ENCODE measurements at regions not wholly inside any gene's neighbourhood (a gene's known extent, or its start where the extent isn't known, plus 50 kb on each side); places are given as distances from the start of the nearest gene placed in this dataset.

DNA sequence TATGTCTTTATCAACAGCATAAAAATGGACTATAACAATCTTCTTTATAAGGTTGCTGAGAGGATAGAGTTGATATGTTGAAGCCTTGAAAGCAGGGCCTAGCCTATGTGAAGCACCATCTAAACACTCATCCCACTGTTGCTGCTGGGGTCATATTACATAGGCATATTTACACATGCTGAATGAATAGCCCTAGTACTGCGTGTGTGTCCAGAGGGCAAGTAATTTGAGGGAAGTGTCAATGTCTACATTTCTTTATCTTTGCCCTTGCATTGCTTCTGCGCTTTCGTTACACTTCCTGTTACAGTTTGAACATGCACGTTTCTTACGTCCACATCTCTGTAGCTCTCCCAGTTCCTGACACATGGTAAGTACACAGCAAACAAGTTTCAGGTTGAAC lies 280.3 kb upstream of the ATP5MC3 start:
- TF ChIP-seq ZFX (IDR thresholded peaks at IDR 0.05): no peak
- no peak for TF ChIP-seq CTCF (IDR thresholded peaks at IDR 0.05 in 2 of 3, conservative IDR thresholded peaks at IDR 0.05 in 1 of 3; ENCODE audit: borderline replicate concordance in 1 of 3, insufficient read depth in 1 of 3, low read depth in 2 of 3, low read length in 2 of 3)
- TF ChIP-seq EZH2 (IDR thresholded peaks at IDR 0.05): no peak
- TF ChIP-seq POLR2A (IDR thresholded peaks at IDR 0.05; ENCODE audit: borderline replicate concordance, extremely low read depth, insufficient read depth, insufficient read length): no peak
- TF ChIP-seq EGR1 (IDR thresholded peaks at IDR 0.05; ENCODE audit: low read depth): no peak
- TF ChIP-seq YY1 (IDR thresholded peaks at IDR 0.05; ENCODE audit: extremely low read depth, insufficient replicate concordance, low read depth, low read length): no peak
- TF ChIP-seq CEBPB (IDR thresholded peaks at IDR 0.05; ENCODE audit: low read depth): no peak
- no peak for TF ChIP-seq SP1 (IDR thresholded peaks at IDR 0.05; ENCODE audit: low read depth)
- no peak for TF ChIP-seq SRF (IDR thresholded peaks at IDR 0.05; ENCODE audit: low read depth)
- no peak for TF ChIP-seq EZH2phosphoT487 (IDR thresholded peaks at IDR 0.05; ENCODE audit: borderline replicate concordance)
